Stomach smooth muscle (tissue), 2 donors: ENCODE measurements at regions not wholly inside any gene's neighbourhood (a gene's known extent, or its start where the extent isn't known, plus 50 kb on each side); places are given as distances from the start of the nearest gene placed in this dataset.
"Not testable (repeated sequence)": the region's sequence is repeated elsewhere in the genome, so short reads cannot be mapped to it uniquely, and the experiment has no call there.

ENCODE experiments used
- H3K27ac ChIP-seq: one replicate; pipeline ENCODE4 v1.7.0; 2013; ENCODE audit warnings: mild to moderate bottlenecking, low read length, inconsistent platforms
- H3K27me3 ChIP-seq, 2 donors: one replicate each; pipeline ENCODE4 v1.7.0; 2013; ENCODE audit warnings: low read length in 2 of 2; ENCODE audit not compliant: insufficient read depth in 2 of 2, control insufficient read depth in 1 of 2
- H3K36me3 ChIP-seq, 2 donors: one replicate each; pipeline ENCODE4 v1.7.0; 2013; ENCODE audit warnings: low read length in 2 of 2; ENCODE audit not compliant: control insufficient read depth in 2 of 2, insufficient read depth in 2 of 2
- H3K4me1 ChIP-seq: one replicate; pipeline ENCODE4 v1.7.0; 2013; ENCODE audit warnings: low read length; ENCODE audit not compliant: control insufficient read depth, insufficient read depth
- H3K4me3 ChIP-seq, 2 donors: one replicate each; pipeline ENCODE4 v1.7.0; 2013; ENCODE audit warnings: low read length in 2 of 2
- H3K9ac ChIP-seq, 2 donors: one replicate each; pipeline ENCODE4 v1.7.0; 2013; ENCODE audit warnings: low read length in 2 of 2, mild to moderate bottlenecking in 1 of 2
- H3K9me3 ChIP-seq, 2 donors: one replicate each; pipeline ENCODE4 v1.7.0; 2013; ENCODE audit warnings: low read length in 2 of 2; ENCODE audit not compliant: control insufficient read depth in 2 of 2
- donor health status: healthy.
- donor health status: Pancreatic carcinoma.

GRCh38 chr3:193819117-193820010 is 226.4 kb downstream of the OPA1 start:
- Histone ChIP-seq H3K4me3 (no peak overlapping the region), H3K36me3 (no peaks in the 10 kb centered on the region), H3K9me3 (peaks cover 0 to 2% of the 10 kb centered on the region in 2 donors), H3K27ac (no peak overlapping the region), H3K9ac (no peak overlapping the region), H3K4me1 (peaks cover 6% of the 10 kb centered on the region), H3K27me3 (no peaks in the 10 kb centered on the region)

DNA sequence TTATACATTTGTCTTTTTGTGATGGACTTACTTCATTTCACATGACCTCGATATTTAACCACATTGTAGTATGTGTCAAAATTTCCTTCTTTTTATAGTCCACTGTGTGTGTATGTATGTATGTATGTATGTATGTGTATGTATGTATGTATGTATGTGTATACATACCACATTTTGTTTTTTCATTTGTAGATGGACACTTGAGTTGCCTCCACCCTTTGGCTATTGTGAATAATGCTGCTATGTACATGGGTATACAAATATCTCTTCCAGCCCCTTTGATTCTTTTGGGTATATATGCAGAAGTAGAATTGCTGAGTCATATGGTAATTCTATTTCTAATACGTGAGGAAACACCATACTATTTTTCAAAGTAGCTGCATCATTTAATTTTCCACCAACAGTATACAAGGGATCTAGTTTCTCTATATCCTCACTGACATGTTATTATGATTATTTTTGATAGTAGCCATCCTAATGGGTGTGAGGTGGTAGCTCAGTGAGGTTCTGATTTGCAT is 228.2 kb downstream of the OPA1 start:
- peaks cover 0 to 2% of the 10 kb centered on the region in 2 donors for H3K9me3 ChIP-seq
- H3K4me1 ChIP-seq, result peaks cover 6% of the 10 kb centered on the region
- H3K36me3 ChIP-seq, result no peaks in the 10 kb centered on the region
- no peak overlapping the region for H3K4me3 ChIP-seq
- H3K9ac ChIP-seq, result no peak overlapping the region
- H3K27me3 ChIP-seq, result no peaks in the 10 kb centered on the region
- H3K27ac ChIP-seq, result no peak overlapping the region

DNA sequence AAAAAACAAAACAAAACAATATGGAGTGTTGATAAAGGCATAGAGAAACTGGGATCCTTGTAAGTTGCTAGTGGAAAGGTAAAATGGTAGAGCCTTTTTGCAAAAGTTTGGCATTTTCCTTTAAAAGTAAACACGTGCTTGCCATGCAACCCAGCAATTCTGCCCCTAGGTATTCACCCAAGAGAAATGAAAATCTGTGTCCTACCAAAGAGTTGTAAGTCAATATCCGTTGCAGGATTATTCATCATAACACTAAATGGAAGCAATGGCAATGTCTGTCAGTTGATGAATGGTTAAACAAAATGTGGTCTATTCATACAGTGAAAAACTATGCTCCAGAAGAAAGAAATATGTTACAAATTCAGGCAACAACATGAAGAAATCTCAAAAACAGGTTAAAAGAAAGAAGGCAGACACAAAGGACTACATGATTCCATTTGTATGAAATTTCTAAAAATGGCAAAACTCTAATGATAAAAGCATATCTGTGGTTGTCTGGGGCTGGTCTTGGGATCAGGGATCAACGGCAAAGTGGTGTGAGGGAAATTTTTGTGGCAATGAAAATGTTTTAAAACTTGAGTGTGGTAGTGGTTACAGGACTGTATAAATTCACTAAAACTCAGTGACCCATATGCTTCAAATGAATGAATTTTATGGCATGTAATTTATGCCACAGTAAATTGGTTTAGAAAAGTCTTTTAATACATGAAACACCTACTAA is 229.6 kb downstream of the OPA1 start:
- Histone ChIP-seq H3K27me3 (no peaks in the 10 kb centered on the region), H3K27ac (no peak overlapping the region), H3K4me1 (no peaks in the 10 kb centered on the region), H3K36me3 (no peaks in the 10 kb centered on the region), H3K9me3 (peaks cover 0 to 2% of the 10 kb centered on the region in 2 donors), H3K4me3 (no peak overlapping the region), H3K9ac (no peak overlapping the region)

DNA sequence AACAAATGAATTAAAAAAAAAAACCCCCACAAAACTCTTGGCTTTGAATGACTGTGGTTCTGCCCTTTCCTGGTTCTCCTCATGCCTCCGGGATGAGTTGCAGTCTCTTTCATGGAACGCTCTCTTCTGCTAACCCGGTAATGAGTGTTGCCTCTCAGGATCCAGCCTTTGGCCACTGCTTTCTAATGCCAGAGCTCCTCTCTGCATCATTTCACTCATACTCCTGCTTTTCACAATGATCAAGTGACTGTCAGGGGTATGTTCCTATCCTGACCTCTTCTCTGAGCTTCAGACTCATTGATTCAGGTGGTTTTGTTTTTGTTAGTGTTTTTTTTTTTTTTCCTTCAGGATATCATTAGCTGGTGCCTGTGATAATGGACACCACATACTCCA is 230.2 kb downstream of the OPA1 start:
- not testable (repeated sequence) for H3K9ac ChIP-seq, H3K4me1 ChIP-seq, H3K27ac ChIP-seq, H3K4me3 ChIP-seq, H3K9me3 ChIP-seq, H3K27me3 ChIP-seq, H3K36me3 ChIP-seq

GRCh38 chr3:193824365-193824764 is 231.4 kb downstream of the OPA1 start:
- H3K9ac ChIP-seq, result no peak overlapping the region
- H3K27me3 ChIP-seq, result no peaks in the 10 kb centered on the region
- no peaks in the 10 kb centered on the region for H3K4me1 ChIP-seq
- H3K27ac ChIP-seq, result no peak overlapping the region
- H3K4me3 ChIP-seq, result no peak overlapping the region
- peaks cover 0 to 2% of the 10 kb centered on the region in 2 donors for H3K9me3 ChIP-seq
- no peaks in the 10 kb centered on the region for H3K36me3 ChIP-seq

DNA sequence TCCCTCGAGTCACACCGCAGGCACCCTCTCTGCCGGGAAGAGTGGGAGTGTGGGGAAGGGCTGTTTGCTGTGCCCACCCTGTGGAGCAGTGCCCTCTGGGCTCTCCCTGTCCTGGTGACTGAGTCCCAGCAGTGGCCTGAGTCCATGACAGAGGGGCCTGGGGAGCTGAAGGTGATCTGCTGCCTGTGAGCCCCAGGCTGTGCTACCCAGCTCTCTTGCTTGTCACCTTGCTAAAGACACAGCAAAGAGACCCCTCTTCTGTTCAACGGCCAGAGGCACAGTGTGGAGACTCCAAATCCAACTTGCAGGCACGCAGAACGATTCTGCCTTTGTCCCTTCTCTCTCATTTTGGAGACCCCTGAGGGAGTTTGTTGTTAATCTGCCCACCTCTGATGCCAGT is 232.6 kb downstream of the OPA1 start:
- H3K27me3 ChIP-seq, result peaks cover 0 to 3% of the 10 kb centered on the region in 2 donors
- no peak overlapping the region for H3K27ac ChIP-seq
- no peak overlapping the region for H3K4me3 ChIP-seq
- no peaks in the 10 kb centered on the region for H3K4me1 ChIP-seq
- no peaks in the 10 kb centered on the region for H3K36me3 ChIP-seq
- H3K9me3 ChIP-seq, result peaks cover 0 to 2% of the 10 kb centered on the region in 2 donors
- H3K9ac ChIP-seq, result no peak overlapping the region

DNA sequence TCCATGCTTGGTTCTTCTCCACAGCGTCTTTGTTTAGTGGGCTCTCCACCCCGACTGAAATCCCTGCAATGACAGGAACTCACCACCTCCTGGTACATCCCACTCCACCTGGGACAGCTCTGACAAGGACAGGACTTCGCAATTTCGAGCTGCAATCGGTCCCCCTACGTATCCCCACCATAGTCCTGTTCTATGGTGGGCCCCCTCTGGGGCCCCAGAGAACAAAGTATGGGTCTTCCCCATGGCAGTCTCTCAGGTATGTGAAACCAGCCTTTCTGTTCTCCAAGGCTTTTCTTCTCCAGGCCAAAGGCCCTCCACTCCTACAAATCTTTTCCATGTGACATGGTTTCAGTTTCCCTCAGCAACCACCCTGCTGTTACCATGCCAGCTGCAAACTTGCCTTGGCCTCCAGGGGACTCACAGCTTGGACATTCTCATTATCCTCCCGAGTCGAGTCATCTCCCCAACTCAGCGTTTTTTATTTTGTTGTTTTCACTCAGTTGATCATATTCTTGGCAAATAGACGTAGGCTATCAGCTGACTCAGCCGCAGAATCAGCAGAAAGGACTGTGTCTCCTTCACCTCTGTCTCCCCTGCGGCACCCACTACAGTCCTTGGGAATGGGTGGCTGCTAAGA is 233.3 kb downstream of the OPA1 start:
- Histone ChIP-seq H3K4me1 (no peaks in the 10 kb centered on the region), H3K27me3 (peaks cover 0 to 4% of the 10 kb centered on the region in 2 donors), H3K9me3 (peaks cover 0 to 2% of the 10 kb centered on the region in 2 donors), H3K27ac (no peak overlapping the region), H3K4me3 (no peak overlapping the region), H3K9ac (no peak overlapping the region), H3K36me3 (no peaks in the 10 kb centered on the region)

DNA sequence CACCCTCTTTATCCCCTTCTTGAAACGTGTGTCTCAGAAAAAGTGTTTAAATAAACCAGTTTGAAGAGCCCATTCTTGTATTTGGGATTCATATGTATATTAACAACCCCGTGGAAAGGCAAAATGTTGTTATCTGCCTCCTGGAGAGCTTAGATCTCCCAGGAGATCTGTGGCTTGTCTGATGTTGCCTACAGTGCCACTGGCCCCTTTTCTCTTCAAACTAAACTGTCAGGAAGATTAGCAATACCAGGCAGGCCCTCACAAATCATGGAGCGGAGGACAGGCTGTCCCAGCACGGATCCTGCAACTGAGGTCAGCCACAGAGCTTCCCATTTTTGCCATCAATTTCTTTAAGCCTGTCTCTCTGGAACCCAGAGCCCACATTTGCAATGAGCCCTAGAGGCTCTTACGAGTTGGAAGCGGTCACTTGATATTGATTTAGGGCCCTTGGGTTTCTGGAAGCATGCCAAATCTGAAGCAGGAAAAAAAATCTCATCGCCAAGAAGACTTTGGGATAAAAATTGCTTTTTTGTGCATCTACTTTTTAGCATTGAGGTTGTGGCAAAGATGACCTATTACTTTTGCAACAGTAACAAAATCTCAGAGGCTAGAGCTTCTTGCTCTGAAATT is 234.1 kb downstream of the OPA1 start:
- H3K27ac ChIP-seq, result no peak overlapping the region
- H3K4me3 ChIP-seq, result no peak overlapping the region
- peaks cover 0 to 2% of the 10 kb centered on the region in 2 donors for H3K9me3 ChIP-seq
- no peaks in the 10 kb centered on the region for H3K36me3 ChIP-seq
- peaks cover 0 to 5% of the 10 kb centered on the region in 2 donors for H3K27me3 ChIP-seq
- H3K9ac ChIP-seq, result no peak overlapping the region
- no peaks in the 10 kb centered on the region for H3K4me1 ChIP-seq

- Histone ChIP-seq H3K27me3 (peaks cover 0 to 5% of the 10 kb centered on the region in 2 donors), H3K4me1 (no peaks in the 10 kb centered on the region), H3K4me3 (no peak overlapping the region), H3K27ac (no peak overlapping the region), H3K36me3 (no peaks in the 10 kb centered on the region), H3K9ac (no peak overlapping the region), H3K9me3 (peaks cover 0 to 2% of the 10 kb centered on the region in 2 donors)
These were observed 234.9 kb downstream of the OPA1 start for GRCh38 chr3:193827871-193828270.

GRCh38 chr3:193828477-193828876 is 235.5 kb downstream of the OPA1 start:
- no peak overlapping the region for H3K4me3 ChIP-seq
- no peak overlapping the region for H3K27ac ChIP-seq
- no peaks in the 10 kb centered on the region for H3K4me1 ChIP-seq
- H3K9ac ChIP-seq, result no peak overlapping the region
- peaks cover 0 to 2% of the 10 kb centered on the region in 2 donors for H3K9me3 ChIP-seq
- H3K27me3 ChIP-seq, result peaks cover 0 to 5% of the 10 kb centered on the region in 2 donors
- no peaks in the 10 kb centered on the region for H3K36me3 ChIP-seq
